ENCODE measurements at regions not wholly inside any gene's neighbourhood (a gene's known extent, or its start where the extent isn't known, plus 50 kb on each side); places are given as distances from the start of the nearest gene placed in this dataset.

- no peak for TF ChIP-seq CTCF (conservative IDR thresholded peaks at IDR 0.05; ENCODE audit: low read length)
- no peak for TF ChIP-seq EZH2phosphoT487 (IDR thresholded peaks at IDR 0.05; ENCODE audit: borderline replicate concordance)
Observed at GRCh38 chr12:75602106-75602505, 90.7 kb upstream of the KRR1 start.

Data from Loucy (cell line).